ENCODE measurements at regions not wholly inside any gene's neighbourhood (a gene's known extent, or its start where the extent isn't known, plus 50 kb on each side); places are given as distances from the start of the nearest gene placed in this dataset.

DNA sequence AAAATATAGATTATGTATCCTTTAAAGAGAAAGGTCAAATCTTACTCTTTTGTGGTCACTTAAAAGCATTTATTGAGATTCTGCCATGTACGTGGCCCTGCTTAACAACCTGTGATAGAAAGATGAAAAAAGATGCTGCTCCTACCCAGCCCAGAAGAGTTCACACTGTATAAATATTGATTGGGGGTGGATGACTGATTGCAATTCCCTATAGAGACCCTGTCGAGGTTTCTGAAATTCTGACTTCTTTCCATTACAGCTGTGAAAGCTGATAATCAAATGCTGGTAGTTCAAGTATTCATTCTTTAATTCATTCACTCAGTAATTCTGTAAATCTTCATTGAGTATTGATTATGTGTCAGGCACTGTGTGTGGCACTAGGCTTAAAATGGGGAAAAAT is 114.1 kb upstream of the CHL1 start:
- DNase-seq = no peak

DNA sequence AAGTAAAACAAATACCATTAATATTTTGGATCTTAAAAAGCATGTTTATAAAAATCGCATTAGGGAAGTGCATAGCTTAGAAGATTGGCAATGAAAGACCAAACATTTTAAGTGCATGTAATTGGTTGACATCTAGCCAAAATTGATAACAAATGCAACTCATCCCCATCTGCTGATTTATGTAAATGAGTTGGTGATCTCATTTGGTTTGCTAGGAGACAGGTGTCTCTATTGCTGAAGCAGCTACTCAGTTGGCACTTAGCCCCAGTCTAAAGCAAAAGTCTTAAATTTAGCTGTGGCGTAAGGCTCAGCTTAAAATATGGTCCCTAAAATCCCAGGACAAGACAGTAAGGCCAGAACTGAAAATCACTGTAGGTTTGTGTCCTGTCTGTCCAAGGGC is 113.5 kb upstream of the CHL1 start:
- no peak for DNase-seq

DNA sequence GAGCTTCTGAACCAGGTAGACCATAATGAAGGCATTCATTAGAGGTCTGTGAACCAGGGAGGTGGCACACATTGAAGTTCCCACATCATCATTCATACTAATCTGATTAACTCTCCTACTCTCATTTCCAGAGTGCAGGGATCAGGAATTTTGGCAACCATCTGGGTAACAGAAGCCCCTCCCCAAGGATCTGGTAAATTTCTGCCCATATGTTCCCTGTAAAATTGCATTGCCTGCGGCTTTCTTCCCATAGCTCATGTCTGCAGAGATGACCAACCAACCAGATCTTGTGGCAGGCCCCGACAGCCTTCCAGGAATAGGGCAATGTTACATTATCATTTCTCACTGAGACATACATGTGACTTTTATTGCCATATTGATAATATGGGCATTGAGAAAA is 111.4 kb upstream of the CHL1 start:
- no peak for DNase-seq

DNA sequence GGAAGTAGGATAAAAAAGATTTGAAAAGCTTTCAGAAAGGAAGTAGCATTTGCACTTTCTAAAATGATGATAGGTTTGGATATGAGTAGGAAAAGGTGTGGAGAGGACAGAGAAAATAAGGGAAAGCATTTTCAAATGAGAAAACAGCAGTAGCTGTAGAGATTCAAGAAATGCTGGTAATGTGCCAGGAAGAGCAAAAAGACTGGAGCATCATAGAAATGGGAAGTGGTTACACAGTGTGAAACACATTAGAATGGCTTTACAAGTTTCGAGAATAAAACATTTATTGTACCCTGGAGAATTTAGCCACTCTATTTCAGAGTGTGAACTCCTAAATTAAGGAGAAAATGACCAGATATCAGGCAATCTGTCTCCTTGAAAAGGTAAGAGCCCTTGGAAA is 108.3 kb upstream of the CHL1 start:
- no peak for DNase-seq

DNA sequence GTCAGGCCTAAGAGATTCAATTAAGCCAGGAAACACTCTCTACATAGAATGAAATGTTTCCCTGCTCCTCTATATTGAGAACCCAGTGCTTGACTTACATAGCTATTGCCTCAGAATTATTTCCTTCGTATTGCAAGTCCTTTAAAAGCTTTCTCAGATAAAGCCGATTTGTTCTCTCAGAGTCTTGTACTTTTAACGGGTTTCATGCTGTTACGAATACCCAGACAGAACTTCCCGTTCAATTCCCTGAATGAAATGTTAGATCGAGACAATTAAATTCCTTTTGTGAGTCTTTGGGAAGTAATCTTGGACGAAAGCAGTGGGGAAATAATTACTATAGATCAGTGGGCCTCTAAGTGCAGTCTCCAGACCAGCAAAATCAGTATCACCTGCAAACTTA is 102.8 kb upstream of the CHL1 start:
- DNase-seq = no peak

DNA sequence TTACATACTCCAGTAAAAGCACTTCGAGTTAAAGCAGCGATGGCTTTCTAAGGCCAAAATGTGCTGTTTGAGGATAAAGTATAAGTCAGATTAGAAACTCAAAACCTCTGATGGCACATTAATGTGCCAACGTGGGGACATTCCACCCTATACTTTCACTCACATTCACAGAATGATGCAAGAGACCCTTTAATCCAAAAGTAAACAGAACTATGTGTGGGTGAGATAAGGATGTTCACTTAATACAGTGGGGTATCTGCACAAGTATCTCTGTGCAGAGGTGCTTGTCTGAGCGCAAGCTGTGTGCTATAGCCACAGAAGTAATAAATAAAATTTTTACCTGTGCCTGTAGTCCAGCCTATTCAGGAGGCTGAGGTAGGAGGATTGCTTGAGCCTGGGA is 100.3 kb upstream of the CHL1 start:
- DNase-seq = no peak

DNA sequence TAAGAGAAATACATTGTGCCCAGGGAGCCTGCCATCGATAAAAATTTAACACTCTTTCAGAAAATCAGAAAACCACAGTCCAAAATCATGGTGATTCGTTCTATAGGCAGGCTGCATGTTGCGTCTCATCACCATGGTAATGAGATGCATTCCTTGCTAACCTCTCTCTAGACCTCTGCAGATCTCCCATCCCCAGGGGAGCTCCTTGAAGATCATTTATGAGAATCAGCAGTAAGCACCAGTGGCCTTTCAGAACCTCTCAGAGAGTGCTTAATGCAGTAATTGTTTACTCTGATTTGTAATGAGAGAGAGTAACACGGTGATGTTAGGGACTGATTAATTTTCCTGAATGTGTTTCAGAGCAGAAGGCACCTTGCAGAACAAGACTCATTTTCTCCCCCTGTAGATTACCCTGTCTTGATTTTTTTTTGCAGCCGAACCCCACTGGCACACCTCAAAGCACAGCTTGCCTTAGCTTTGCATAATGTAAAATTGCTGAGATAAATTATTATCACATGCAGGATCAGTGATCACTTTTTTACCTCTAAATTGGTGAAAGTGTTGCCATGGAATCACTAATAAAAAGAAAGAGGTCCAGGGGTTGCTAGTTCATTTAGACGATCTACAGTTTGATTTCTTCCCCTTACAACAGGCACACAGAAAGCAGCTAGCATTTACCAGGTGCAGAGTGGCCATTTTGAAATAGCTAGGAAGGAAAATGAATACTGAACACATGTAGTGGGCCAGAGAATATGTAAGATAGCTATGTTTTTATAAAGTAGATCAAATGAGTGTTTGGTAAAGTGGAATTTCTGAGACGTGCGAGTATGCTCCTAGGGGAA is 98.9 kb upstream of the CHL1 start:
- peak; percentile 9 for DNase-seq

DNA sequence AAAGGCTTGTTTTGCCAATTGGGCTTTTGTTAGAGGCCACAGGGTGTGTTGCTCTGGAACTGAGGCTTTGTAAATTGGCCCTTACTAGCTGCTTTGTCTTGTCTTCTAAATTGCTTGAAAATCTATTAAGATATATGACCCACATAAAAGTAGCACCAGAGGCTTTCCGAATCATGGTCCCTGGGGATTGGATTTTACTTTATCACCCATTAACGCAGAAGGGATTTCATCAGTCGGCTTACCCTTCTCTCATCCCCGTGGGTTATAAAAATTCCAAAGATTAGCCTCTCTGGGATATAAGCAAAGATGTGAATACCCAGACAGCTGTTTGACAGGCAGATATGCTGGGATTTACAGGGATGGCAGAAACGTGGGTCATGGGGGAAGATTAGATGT is 98.3 kb upstream of the CHL1 start:
- no peak for DNase-seq

DNA sequence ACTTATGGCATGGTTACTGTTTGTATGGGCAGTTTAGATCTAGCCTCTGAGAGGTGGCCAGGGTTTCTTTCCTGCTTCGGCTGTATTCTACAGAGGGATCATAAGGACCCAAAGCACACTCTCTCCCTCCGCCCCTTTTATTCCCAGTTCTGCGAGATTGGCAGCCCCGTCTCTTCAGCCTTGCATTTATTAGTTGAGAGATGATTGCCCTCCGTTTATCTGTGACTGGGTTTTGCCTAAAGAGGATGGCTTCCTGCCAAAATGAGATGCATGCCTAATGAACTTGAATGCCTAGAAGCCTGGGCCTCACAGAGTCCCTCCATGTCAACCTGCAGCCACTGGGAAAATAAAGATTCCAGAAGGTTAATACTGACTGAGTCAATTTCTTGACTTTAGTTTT is 97.1 kb upstream of the CHL1 start:
- peak; percentile 89 for DNase-seq

DNA sequence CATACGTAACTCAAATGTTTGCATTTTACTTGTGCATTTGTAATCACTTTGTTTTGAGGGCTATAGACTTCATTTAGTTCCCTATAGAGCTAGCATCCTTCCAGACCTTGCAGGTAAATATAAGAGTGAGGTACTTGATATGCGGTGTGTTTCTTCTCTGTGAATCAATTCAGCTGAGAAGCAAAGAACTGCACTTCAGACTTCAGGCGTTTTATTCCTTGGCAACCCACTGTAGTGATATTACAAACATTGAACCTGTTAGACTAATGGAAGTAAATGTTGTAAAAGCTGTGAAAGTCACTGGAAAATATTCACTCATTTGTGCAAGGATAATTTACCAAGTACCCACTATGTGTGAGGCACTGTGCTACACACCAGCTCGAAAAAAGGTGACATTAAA is 94.1 kb upstream of the CHL1 start:
- DNase-seq = no peak

DNA sequence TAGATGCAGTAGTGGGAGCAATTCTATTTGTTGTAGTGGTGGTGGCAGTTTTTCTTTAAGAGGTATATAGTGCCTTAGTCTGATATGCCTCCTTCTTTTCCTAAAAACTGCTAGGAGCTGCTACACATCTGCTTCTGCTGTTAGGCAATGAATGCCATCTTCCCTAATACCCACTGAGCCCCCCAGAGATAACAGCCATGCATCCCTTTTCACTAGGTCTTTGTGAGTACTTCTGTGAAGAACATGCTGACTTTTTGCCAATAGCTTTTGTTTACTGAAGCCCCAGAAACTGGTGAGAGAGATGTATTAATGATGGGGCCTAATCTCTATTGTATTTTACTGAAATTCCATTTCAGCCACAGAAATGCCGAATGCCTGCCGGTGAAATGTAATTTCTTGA is 92.6 kb upstream of the CHL1 start:
- DNase-seq = peak; percentile 11

DNA sequence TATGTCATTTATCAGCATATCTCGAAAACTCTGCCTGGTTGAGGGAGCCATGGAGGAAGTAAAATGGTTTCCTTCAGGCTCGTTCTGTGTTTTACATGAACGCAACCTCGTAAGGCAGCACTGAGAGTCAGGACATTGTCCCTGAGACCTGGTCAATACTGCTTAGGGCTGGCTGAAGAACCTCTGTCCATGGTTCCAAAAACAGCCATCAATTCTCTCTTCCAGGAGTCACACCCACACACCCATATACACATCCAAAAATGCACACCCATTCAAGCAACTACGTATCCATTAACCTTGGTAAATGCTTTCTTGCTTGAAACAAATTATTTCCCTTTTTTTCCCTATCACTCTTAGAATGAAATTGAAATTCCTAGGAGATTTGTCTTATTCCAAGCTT is 91.0 kb upstream of the CHL1 start:
- DNase-seq = no peak

DNA sequence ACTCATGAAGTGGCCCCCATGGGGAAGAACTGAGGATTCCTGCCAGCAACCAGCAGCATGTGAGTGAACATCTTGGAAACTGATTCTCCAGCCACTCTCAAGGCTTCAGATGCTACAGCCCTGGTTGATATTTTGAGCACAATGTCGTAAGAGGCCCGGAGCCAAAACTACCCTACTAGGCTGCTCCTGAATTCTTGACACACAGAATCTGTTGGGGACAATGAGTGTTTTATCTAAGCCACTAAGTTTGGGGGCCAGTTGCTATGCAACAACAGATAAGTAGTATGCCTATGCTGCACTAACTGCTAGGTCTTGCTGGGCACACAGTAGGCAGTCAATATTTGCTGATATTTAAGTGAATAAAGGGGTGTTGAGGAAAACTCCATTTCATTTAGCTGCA is 89.9 kb upstream of the CHL1 start:
- DNase-seq = peak; percentile 73

DNA sequence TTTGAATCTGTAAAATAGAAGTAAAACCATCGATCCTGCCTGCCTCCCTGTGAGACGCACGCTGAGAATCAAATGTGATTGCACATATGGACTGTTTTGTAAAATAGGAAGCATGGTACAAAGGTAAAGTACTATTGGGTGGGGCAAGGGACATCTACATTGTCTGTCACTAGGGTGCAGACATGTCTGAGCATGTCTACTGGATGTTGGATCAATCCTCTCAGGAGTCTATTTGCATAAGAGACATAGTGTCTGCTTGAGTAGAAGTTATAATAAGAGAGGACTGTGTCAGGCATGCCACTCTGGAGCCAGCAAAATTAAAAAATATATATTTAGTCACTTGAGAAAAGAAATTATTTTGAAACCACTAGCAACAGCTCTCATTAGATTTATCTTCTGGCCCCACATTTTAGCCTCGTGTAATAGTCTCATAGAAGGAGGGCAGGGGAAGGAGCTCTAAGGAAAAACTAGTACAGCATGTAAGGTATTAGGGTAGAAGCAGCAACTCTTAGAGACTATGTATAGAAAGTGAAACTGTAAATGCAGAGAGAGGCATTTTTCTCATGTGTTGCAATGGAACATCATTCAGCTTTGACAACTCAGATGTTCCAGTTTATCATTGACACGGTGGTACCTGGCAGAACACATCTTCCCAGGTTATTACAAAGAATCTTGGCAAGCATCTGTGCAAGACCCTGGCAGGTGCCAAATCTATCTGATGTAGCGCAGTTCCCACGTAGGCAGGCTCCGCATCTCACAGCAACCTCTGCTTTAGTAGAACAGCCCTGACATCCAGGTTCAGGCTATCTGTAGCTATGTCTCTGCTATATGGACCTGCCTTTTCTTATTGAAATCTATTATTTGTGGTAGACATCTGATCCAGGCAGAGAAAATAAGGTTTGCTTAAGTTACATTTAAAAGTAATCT is 85.2 kb upstream of the CHL1 start:
- DNase-seq = peak; percentile 94

DNA sequence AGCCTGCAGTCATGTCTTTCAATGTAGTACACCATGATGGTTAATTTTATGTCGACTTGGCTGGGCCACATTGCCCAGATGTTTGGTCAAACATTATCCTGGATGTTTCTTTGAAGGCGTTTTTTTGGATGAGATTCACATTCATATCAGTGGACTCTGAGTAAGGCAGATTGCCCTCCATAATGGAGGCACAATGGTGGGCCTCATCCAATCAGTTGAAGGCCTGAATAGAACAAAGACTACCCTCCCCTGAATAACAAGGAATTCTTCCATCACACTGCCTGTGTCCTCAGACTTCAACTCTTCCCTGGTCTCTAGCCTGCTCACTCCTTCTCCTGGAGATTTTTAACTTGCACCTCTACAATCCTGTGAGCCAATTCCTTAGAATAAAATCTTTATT is 83.8 kb upstream of the CHL1 start:
- DNase-seq = no peak

DNA sequence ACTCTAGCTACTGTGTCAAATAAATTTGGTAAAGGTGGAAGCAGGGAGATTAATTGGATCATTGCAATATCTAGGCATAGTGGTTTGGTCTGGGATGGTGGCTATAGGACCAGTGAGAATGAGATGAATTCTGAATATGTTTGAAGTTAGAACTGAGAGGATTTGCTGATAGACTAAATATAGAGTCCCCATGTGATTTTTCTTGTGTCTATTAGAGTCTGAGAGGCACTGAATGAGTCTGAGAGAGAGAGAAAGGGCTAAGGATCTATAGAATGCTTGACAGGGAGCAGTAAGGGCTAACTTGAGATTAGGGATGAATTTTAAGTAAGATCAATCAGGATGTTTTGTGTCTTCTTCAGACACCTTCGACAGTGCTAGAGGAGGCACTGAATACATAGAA is 77.9 kb upstream of the CHL1 start:
- DNase-seq = no peak

DNA sequence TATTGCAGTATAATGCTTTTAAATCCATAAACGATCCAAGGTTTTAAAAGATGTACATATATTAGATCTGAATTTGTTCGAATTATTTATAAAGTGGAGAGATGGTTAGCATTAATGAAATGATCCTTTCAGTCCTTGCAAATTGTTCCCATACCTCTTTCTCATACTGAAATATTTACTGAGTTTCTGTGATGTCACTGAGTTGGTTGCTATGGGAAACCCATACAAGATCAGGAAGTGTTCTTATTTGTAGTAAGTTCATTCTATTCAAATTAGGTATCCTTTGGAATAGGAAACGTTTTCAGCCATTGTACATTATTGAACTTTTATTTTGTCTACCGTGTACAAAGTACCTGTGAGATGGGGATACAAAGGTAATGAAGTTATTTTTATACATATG is 73.2 kb upstream of the CHL1 start:
- DNase-seq = no peak

DNA sequence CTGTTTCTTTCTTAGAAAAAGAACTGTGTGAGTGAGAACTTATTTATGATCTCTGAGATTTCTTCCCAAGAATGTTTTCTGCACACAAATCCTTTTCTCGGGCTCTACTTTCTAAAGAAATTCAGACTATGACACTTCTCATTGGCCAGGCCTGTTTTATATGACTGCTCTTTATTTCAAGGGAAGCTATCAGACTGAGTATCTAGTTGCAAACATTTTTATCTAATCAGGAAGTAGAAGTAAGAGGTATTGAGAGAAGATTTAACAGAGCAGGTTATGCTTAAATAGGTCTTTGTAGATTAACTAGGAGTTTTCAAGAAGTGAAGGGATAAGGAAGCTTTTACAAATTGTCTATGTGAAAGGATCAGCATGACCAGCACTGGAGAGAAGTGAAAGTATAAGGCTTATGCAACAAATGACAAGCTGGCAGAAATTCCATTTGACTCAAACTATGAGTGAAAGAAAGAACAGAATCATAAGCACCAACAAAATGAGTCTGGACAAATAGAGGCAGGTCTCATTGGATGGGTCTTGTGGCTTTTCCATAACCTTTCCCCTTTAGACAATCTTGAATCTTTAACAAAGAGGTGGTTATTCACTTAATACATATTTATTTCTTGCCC is 71.9 kb upstream of the CHL1 start:
- DNase-seq = no peak

DNA sequence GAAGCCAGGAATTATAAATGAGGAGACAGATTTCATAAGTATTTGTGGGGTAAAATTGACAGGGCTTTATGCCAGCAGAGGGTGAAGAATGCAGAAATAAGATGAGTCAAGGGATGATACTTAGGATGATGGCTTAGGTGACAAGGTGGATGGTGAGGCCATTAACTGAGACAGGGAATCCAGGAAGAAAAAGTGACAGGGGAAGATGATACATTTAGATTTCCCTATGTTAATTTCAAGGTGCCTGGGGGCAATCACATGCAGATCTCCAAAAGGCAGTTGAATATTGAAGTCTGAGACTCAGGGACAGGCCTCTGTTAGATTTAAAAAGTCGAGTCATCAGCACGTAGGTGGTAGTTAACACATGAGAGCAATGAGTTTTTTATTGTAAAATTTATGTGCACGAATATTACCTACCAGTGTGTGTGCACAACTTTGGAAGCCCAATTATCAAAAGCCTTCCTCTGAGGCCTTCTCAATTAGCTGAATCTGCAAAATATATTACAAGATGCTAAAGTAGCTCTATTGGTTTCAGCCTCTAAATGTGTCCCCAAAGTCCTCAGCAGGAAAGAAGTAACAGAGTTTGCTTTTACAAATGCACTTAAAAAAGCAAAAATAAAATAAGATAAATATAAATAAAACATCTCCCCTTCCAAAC is 67.9 kb upstream of the CHL1 start:
- DNase-seq = no peak

DNA sequence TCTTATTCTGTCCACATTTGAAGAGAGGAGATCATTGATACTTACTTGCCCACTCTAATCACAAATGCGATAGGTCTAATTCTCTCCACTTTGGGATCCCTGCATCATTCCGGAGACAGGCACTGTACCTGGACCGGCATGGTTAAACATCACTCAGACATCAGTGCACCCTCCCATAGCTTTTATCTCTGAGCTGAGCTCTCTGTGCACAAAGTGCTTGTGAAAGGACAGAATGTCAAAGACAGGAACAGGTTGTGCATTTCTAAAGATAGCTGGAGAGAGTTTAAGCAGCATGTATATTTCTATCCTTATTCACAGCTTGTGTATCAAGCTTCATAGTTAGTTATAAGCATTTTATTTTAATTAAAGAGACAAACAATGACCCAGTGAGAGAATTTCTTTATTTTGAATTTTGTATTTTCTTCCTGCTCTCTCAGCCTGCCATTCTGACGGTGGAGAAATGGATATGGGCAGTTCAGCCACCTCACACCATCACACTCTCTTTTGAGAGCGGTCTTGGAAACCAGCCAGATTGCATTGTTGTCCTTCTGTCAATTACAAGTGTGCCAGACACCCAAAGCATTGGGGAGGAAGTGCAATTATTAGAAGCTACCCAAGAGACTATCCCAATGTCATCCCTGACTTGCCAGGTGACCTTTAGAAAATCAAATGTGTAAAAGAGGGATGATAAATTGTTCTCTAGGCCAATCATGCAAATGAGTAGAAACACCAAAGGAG is 65.2 kb upstream of the CHL1 start:
- peak; percentile 74 for DNase-seq

DNA sequence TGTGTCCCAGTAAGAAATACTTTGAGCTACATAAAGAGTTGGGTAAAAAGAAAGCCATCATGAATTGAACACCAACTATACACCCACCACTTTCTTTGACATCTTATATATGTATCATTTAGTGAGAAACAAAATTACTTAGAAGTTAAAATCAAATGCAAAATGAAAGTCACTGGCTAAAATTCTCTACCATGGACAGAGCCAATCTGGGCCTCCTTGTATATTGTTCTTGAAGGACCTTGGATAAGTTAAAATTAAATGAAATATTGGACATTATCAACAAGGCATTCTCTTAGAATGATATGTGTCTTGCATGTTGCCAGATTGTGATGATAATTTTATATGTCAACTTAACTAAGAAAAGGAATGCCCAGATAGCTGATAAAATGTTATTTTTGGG is 64.2 kb upstream of the CHL1 start:
- DNase-seq = no peak

DNA sequence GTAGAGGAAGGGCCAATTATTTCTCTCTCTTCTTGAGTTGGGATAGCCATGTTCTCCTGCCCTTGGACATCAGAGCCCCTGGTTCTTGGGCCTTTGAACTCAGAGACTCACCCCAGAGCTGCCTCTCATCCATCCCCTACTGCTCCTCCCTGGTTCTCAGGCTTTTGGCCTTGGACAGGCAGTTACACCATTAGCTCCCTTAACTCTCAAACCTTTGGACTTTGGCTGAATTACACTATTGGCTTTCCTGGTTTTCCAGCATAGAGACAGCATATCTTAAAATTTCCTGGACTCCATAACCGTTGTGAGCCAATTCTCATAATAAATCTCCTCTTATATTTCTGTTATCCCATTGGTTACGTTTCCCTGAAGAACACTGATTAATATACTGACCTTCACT is 63.7 kb upstream of the CHL1 start:
- no peak for DNase-seq

Data from NCI-H146 (cell line).